Globus pallidus (tissue), 1 donor: ENCODE measurements at regions not wholly inside any gene's neighbourhood (a gene's known extent, or its start where the extent isn't known, plus 50 kb on each side); places are given as distances from the start of the nearest gene placed in this dataset.
A peak's percentile ranks its signal among the peaks of the same experiment; 100 is the strongest.
"Not testable (repeated sequence)": the region's sequence is repeated elsewhere in the genome, so short reads cannot be mapped to it uniquely, and the experiment has no call there.

Experiments used
- DNase-seq: peaks from one replicate; pipeline ENCODE4 v3.0.0-alpha.2; 2015; ENCODE audit warnings: low spot score

GRCh38 chr1:224791362-224791941 is 138.0 kb upstream of the DNAH14 start:
- peak; percentile 2 for DNase-seq

- no peak for DNase-seq
These were observed 133.9 kb upstream of the DNAH14 start for GRCh38 chr1:224795591-224795990.

GRCh38 chr1:224799083-224799482 is 130.4 kb upstream of the DNAH14 start:
- no peak for DNase-seq

- no peak for DNase-seq
These were observed 128.9 kb upstream of the DNAH14 start for GRCh38 chr1:224800486-224801119.

- DNase-seq, result no peak
These were observed 127.5 kb upstream of the DNAH14 start for GRCh38 chr1:224801844-224802490.

GRCh38 chr1:224802617-224803016 is 126.9 kb upstream of the DNAH14 start:
- no peak for DNase-seq

DNA sequence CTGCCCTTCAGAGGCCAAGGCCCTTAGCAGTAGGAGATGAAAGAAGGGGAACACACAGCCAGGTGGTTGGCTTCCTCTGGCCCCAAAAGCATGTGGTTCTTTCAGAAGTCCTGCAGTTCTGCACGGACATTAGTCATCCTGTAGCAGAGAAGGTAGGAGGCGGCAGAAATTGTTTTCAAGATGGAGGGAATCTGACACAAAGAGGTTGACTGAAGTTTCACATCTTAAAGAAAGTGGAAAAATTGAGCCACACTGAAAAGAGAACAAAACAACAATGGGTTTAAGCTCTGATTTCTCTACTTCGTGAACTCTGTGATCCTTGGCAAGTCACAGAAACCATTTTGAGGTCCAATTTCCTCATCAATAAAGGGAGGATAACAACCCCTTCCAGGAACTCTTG is 125.3 kb upstream of the DNAH14 start:
- DNase-seq, result no peak

DNA sequence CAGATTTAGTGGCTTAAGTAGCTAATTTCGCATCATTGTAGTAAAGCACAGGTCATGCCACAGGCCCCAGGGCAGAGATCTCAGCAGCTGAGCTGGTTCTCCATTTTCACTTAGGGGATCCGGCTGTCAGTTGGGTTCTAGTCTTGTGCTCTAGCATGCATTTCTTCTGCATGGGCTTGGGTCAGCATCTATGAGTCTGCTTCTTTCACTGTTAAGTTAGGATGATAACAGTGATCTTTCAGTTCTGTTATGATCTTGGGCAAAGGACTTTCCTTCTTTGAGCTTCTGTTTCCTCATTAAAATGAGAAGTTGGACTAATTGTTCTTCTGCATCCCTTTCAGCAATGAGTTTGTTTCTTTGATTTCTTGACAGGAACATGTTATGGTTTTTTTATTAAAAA is 123.6 kb upstream of the DNAH14 start:
- DNase-seq, result no peak

- DNase-seq, result no peak
These were observed 120.3 kb upstream of the DNAH14 start for GRCh38 chr1:224809137-224809536.

GRCh38 chr1:224809613-224810012 is 119.9 kb upstream of the DNAH14 start:
- no peak for DNase-seq

DNA sequence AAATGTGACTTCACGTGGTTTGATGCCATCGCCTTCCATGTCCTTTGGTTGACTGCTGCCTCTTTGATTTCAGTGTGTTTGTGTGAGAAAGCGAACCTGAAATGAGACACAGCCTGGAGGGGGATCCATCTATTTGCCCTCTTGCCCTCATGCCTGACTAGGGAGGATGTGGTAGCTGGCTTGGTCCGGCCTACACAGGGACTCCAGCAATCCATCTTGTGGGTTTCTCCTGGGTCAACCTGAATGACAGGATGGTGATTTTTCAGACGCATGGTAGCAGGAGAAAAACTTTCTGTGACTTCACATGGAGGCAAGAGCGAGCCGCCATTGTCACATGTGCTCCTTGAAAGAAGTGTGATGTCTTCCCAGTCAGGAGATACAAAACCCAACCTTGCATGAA is 117.9 kb upstream of the DNAH14 start:
- no peak for DNase-seq

- no peak for DNase-seq
These were observed 113.8 kb upstream of the DNAH14 start for GRCh38 chr1:224815647-224816046.

GRCh38 chr1:224816062-224816461 is 113.4 kb upstream of the DNAH14 start:
- DNase-seq, result no peak

- DNase-seq, result no peak
These were observed 112.1 kb upstream of the DNAH14 start for GRCh38 chr1:224817382-224817781.

- DNase-seq, result no peak
These were observed 109.6 kb upstream of the DNAH14 start for GRCh38 chr1:224819861-224820260.

DNA sequence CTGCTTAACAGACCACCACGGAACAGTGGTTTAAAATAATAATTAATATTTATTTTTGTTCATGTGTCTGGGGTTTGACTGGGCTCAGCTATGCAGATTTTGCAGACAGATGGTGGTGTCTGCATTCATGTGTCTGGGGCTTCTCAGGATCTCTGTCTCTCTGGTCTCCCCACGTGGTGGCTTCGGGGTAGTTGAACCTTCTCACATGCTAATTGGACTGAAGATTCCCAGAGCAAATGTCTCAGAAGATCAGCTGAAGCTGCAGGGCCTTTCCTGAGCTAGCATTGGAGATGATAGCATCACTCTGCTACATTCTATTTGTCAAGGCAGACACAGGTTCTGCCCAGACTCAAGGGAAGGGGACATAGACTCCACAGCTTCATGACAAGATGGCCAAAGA is 109.1 kb upstream of the DNAH14 start:
- no peak for DNase-seq

- not testable (repeated sequence) for DNase-seq
These were observed 107.7 kb upstream of the DNAH14 start for GRCh38 chr1:224821751-224822150.

GRCh38 chr1:224825525-224826000 is 103.9 kb upstream of the DNAH14 start:
- no peak for DNase-seq

DNA sequence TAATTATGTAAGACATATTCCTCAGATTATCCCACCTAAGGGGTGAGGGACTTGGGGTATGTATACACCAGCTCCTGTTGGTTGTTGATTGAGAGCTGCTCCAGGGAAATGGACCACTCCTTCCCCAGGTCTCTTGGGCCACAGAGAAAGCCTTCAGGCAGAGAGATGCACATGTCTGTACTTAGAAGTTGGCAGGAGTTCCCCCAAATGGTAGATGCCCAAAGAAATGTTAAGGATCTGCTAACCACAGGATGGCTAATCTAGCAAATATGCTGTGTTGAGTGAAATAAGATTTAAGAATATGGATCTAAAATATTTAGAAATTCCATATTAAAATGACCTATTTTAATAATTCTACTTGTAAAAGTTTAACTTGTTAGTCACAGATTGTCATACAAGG is 100.8 kb upstream of the DNAH14 start:
- DNase-seq, result no peak

DNA sequence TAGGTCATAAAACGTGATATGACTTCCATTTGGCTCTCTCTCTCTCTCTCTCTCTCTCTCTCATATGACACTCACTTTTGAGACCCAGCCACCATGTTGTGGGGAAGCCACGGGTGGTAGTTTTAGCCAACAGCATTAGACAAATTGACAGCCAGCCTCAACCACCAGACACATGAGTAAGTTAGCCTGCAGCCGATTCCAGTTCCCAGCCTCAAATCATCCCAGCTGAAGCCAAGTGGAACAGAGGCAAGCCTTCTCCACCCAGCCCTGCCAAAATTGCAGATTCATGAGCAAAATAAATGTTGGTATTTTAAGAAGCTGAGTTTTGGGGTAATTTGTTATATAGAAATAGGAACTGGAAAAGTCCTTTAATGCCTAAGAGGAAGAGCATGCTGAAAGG is 98.0 kb upstream of the DNAH14 start:
- DNase-seq, result no peak

DNA sequence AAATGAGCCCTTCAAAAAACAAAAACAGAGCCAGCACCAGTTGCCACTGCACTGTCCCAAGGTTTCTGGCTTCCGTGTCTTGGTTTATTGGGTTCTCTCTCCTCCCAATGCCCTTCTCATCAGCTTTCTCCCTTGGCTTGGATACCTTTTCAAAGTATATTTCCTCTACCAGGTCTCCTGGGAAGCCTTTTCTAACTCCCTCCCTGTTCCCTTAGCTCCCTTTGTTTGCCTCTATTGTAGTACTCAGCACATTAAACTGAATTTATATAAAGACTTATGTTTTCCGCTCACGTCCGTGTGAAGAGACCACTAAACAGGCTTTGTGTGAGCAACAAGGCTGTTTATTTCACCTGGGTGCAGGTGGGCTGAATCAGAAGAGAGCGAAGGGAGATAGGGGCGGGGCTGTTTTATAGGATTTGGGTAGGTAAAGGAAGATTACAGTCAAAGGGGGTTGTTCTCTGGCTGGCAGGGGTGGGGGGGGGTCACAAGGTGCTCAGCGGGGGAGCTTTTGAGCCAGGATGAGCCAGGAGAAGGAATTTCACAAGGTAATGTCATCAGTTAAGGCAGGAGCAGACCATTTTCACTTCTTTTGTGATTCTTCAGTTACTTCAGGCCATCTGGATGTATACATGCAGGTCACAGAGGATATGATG is 89.7 kb upstream of the DNAH14 start:
- not testable (repeated sequence) for DNase-seq

DNA sequence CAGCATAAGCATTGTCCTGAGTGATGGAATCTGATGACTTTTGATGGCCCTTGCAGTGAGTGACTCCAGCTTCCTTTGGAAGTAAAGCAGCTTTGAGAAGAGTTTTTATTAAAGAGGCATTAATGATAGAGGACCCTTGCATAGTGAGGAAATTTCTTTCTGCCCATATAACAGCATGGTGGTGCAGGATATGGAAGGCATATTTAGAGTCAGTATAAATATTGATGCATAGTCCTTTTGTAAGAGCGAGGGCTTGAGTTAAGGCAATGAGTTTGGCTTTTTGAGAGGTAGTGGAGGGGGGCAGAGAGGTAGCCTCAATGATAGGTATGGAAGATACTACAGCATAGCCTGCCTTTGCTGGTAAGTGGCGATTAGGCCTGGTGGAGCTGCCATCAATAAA is 87.7 kb upstream of the DNAH14 start:
- not testable (repeated sequence) for DNase-seq
